ENCODE measurements at regions not wholly inside any gene's neighbourhood (a gene's known extent, or its start where the extent isn't known, plus 50 kb on each side); places are given as distances from the start of the nearest gene placed in this dataset.

DNA sequence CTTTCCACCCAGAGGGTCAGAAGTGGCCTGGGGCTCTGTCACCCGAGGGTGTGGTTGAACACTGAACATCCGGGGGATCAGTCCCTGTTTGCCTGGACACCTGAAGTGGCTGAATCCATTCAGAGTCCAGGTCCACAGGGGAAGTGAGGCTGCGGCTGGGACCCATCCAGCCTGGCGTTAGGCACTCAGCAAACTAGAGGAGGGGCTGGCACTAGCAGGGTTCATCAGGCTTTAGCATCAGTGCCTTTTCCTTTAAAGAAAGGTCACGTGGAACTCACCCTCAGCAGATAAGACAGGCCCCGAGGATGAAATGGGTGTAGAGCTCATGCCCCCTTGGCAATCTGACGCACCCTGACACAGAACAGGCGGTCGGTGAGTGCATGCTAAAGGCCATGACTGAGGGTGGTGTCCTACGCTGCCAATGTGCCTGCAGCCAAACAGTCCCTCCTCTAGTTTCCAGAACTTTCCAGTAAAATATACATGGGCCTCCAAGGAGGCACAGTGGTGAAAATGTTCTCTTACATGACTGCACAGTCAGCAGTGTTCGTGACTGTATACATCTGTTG is 72.4 kb upstream of the ARHGEF7 start:
- CTCF ChIA-PET: no interaction called here
- BruUV-seq (replicated peaks): no TSS peak
- Histone ChIP-seq H3K4me2 (no peak overlapping the region), H3K9me3 (ENCODE audit: insufficient read depth, low read depth) (no peaks in the 10 kb centered on the region), H3K79me2 (ENCODE audit: low read depth) (no peaks in the 10 kb centered on the region), H3K9me2 (ENCODE audit: insufficient read depth) (no peaks in the 10 kb centered on the region), H3K4me1 (replicated peaks; ENCODE audit: insufficient read depth) (no peaks in the 10 kb centered on the region), H3K27ac (no peak overlapping the region), H3K4me3 (no peak overlapping the region), H4K20me1 (ENCODE audit: insufficient read depth) (no peaks in the 10 kb centered on the region), H3K27me3 (ENCODE audit: insufficient read depth, low read depth) (peaks cover 33% of the 10 kb centered on the region; the same call in 1 of the 2 replicates), H3F3A (ENCODE audit: insufficient read depth, low read depth) (no peaks in the 10 kb centered on the region), H3K36me3 (ENCODE audit: low read depth) (no peaks in the 10 kb centered on the region), H2AFZ (no peak overlapping the region)
- intact Hi-C loops (cut with micrococcal nuclease; ENCODE audit: unreplicated experiment): no loop called here
- no peak for TF ChIP-seq EZH2 (IDR thresholded peaks at IDR 0.05; ENCODE audit: low read depth)
- TF ChIP-seq CTCF (conservative IDR thresholded peaks at IDR 0.05): no peak
- DNase-seq: no peak
- POLR2A ChIA-PET (ENCODE audit: unreplicated experiment): no interaction called here

DNA sequence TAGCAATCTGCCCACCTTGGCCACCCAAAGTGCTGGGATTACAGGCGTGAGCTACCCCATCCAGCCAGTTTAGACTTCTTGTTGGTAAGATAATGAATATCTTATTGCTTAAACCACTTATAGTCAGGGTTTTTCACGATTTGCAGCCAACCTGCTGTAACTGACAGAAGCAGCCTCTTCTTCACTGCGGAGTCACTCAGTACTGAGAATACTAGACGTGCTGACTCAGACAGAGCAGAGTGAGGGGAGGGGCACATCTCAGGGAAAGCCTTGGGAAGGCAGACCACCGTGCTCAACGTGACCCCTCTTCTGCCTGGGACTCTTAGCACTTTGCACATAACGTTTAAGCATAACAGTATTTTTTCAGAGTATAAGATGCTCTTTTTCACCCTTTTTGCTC is 74.3 kb upstream of the ARHGEF7 start:
- intact Hi-C loops (cut with micrococcal nuclease; ENCODE audit: unreplicated experiment): no loop called here
- DNase-seq: no peak
- Histone ChIP-seq H3K79me2 (ENCODE audit: low read depth) (no peaks in the 10 kb centered on the region), H3K9me2 (ENCODE audit: insufficient read depth) (no peaks in the 10 kb centered on the region), H3K4me1 (replicated peaks; ENCODE audit: insufficient read depth) (no peaks in the 10 kb centered on the region), H3K9me3 (ENCODE audit: insufficient read depth, low read depth) (no peaks in the 10 kb centered on the region), H3K27me3 (ENCODE audit: insufficient read depth, low read depth) (peaks cover 46% of the 10 kb centered on the region), H3K4me3 (no peak overlapping the region), H3K4me2 (no peak overlapping the region), H2AFZ (no peak overlapping the region), H3F3A (ENCODE audit: insufficient read depth, low read depth) (no peaks in the 10 kb centered on the region), H4K20me1 (ENCODE audit: insufficient read depth) (no peaks in the 10 kb centered on the region), H3K27ac (no peak overlapping the region), H3K36me3 (ENCODE audit: low read depth) (no peaks in the 10 kb centered on the region)
- CTCF ChIA-PET: no interaction called here
- POLR2A ChIA-PET (ENCODE audit: unreplicated experiment): no interaction called here
- no TSS peak for BruUV-seq (replicated peaks)
- TF ChIP-seq CTCF (conservative IDR thresholded peaks at IDR 0.05): no peak
- no peak for TF ChIP-seq EZH2 (IDR thresholded peaks at IDR 0.05; ENCODE audit: low read depth)

- intact Hi-C loops (cut with micrococcal nuclease; ENCODE audit: unreplicated experiment): no loop called here
- Histone ChIP-seq H2AFZ (no peak overlapping the region), H3K27me3 (ENCODE audit: insufficient read depth, low read depth) (peaks cover 46% of the 10 kb centered on the region), H3K36me3 (ENCODE audit: low read depth) (no peaks in the 10 kb centered on the region), H3K4me3 (no peak overlapping the region), H3K79me2 (ENCODE audit: low read depth) (no peaks in the 10 kb centered on the region), H4K20me1 (ENCODE audit: insufficient read depth) (no peaks in the 10 kb centered on the region), H3K4me1 (replicated peaks; ENCODE audit: insufficient read depth) (no peaks in the 10 kb centered on the region), H3K9me3 (ENCODE audit: insufficient read depth, low read depth) (no peaks in the 10 kb centered on the region), H3K4me2 (no peak overlapping the region), H3K9me2 (ENCODE audit: insufficient read depth) (no peaks in the 10 kb centered on the region), H3F3A (ENCODE audit: insufficient read depth, low read depth) (no peaks in the 10 kb centered on the region), H3K27ac (no peak overlapping the region)
- ChIA-PET CTCF (no interaction called here), POLR2A (ENCODE audit: unreplicated experiment) (interaction anchor here (0.6 to 0.7 kb wide), 2 partner anchors 40 to 1348 kb away, joined by 4 to 7 read pairs; no protein-coding TSS in a partner anchor)
- no peak for TF ChIP-seq EZH2 (IDR thresholded peaks at IDR 0.05; ENCODE audit: low read depth)
- no peak for TF ChIP-seq CTCF (conservative IDR thresholded peaks at IDR 0.05)
- no TSS peak for BruUV-seq (replicated peaks)
- no peak for DNase-seq
These were observed 75.4 kb upstream of the ARHGEF7 start for GRCh38 chr13:111039735-111040134.
